Naive thymus-derived CD4-positive, alpha-beta T cell (primary cell): ENCODE measurements at regions not wholly inside any gene's neighbourhood (a gene's known extent, or its start where the extent isn't known, plus 50 kb on each side); places are given as distances from the start of the nearest gene placed in this dataset.

ENCODE experiments used
- ATAC-seq: fragments of 150-1000 bp; cut with Tn5 transposase; 2 replicates; pipeline ENCODE4 v1.10.0; 2021; ENCODE audit warnings: mild to moderate bottlenecking, moderate library complexity
- CTCF ChIA-PET: fragments of 350-600 bp; sonication (Branson Sonifier 250); formaldehyde crosslinking; loops from one replicate; lab custom pipeline; 2021; ENCODE audit warnings: antibody characterized with exemption; lab: Charles Lee
- POLR2A ChIA-PET: fragments of 350-600 bp; sonication (Branson Sonifier 250); formaldehyde crosslinking; loops from one replicate; lab custom pipeline; 2021; ENCODE audit warnings: antibody characterized with exemption, inconsistent platforms; lab: Charles Lee
- DNase-seq, 9 donors: peaks; one replicate each; pipeline versions ENCODE4 v3.0.0 to v3.0.0-alpha.2; 2020 to 2022; ENCODE audit warnings: mixed read lengths in 1 of 9
- H3K27ac ChIP-seq: one replicate; pipeline ENCODE4 v1.7.0; 2013; ENCODE audit warnings: mild to moderate bottlenecking, low read depth, low read length, moderate library complexity
- H3K27me3 ChIP-seq, 2 donors: one replicate each; pipeline ENCODE4 v1.7.0; 2013; ENCODE audit warnings: low read length in 2 of 2, mild to moderate bottlenecking in 2 of 2, moderate library complexity in 2 of 2; ENCODE audit not compliant: control insufficient read depth in 2 of 2, insufficient read depth in 2 of 2
- H3K36me3 ChIP-seq, 3 experiments: 1 replicate in 2 of 3; 2 replicates in 1 of 3; pipeline ENCODE4 v1.7.0; 2013; ENCODE audit warnings: low read length in 3 of 3, mild to moderate bottlenecking in 3 of 3, moderate library complexity in 1 of 3; ENCODE audit not compliant: insufficient read depth in 3 of 3, control insufficient read depth in 2 of 3
- H3K4me1 ChIP-seq, 2 donors: one replicate each; pipeline ENCODE4 v1.7.0; 2013; ENCODE audit warnings: low read length in 2 of 2, mild to moderate bottlenecking in 2 of 2, moderate library complexity in 1 of 2; ENCODE audit not compliant: control insufficient read depth in 2 of 2, insufficient read depth in 2 of 2
- H3K4me3 ChIP-seq: 2 replicates; pipeline ENCODE4 v1.7.0; 2013; ENCODE audit warnings: mild to moderate bottlenecking, low read length
- H3K9me3 ChIP-seq, 3 experiments: 1 replicate in 2 of 3; 2 replicates in 1 of 3; pipeline ENCODE4 v1.7.0; 2013; ENCODE audit warnings: low read length in 3 of 3; ENCODE audit not compliant: control insufficient read depth in 2 of 3
- H3K27ac Mint-ChIP-seq, 9 donors: one replicate each; pipeline ENCODE4 v1.8.0; 2020 to 2022; ENCODE audit warnings: mixed read lengths in 9 of 9, mild to moderate bottlenecking in 8 of 9, moderate library complexity in 5 of 9, inconsistent platforms in 2 of 9
- H3K27me3 Mint-ChIP-seq, 5 donors: one replicate each; pipeline ENCODE4 v1.8.0; 2021 to 2022; ENCODE audit warnings: mixed read lengths in 5 of 5, mild to moderate bottlenecking in 1 of 5
- H3K36me3 Mint-ChIP-seq, 5 donors: one replicate each; pipeline ENCODE4 v1.8.0; 2020 to 2022; ENCODE audit warnings: mixed read lengths in 5 of 5, mild to moderate bottlenecking in 3 of 5, inconsistent platforms in 1 of 5
- H3K4me1 Mint-ChIP-seq, 7 donors: one replicate each; pipeline ENCODE4 v1.8.0; 2020 to 2022; ENCODE audit warnings: mixed read lengths in 7 of 7, mild to moderate bottlenecking in 3 of 7, inconsistent platforms in 1 of 7
- H3K4me3 Mint-ChIP-seq, 10 donors: one replicate each; pipeline ENCODE4 v1.8.0; 2020 to 2022; ENCODE audit warnings: mild to moderate bottlenecking in 10 of 10, mixed read lengths in 10 of 10, moderate library complexity in 6 of 10, inconsistent platforms in 2 of 10
- H3K9me3 Mint-ChIP-seq, 11 donors: one replicate each; pipeline ENCODE4 v1.8.0; 2020 to 2022; ENCODE audit warnings: mixed read lengths in 11 of 11, mild to moderate bottlenecking in 4 of 11, inconsistent platforms in 1 of 11, moderate library complexity in 1 of 11
- intact Hi-C, 2 donors: fragments of 100-400 bp; cut with micrococcal nuclease; formaldehyde crosslinking; loops; one replicate each; pipeline ENCODE4 v1.15.1; 2023

- Histone ChIP-seq H3K27ac (no peak overlapping the region), H3K4me1 (no peaks in the 10 kb centered on the region), H3K36me3 (no peaks in the 10 kb centered on the region), H3K27me3 (no peaks in the 10 kb centered on the region), H3K9me3 (no peaks in the 10 kb centered on the region), H3K4me3 (no peak overlapping the region)
- peaks cover 0 to 3% (median 0%) of the 10 kb centered on the region in 11 donors for H3K9me3 Mint-ChIP-seq
- intact Hi-C loops, result no loop called here
- DNase-seq (no peak), ATAC-seq (no peak)
- POLR2A ChIA-PET, result no interaction called here
- H3K27ac Mint-ChIP-seq, result no peak overlapping the region
- CTCF ChIA-PET, result no interaction called here
- no peaks in the 10 kb centered on the region for H3K36me3 Mint-ChIP-seq
- no peaks in the 10 kb centered on the region for H3K4me1 Mint-ChIP-seq
- H3K27me3 Mint-ChIP-seq, result peaks cover 0 to 12% (median 2%) of the 10 kb centered on the region in 5 donors
- no peak overlapping the region for H3K4me3 Mint-ChIP-seq
Measured at GRCh38 chr6:91135406-91136103, 548.7 kb upstream of the MAP3K7 start.

DNA sequence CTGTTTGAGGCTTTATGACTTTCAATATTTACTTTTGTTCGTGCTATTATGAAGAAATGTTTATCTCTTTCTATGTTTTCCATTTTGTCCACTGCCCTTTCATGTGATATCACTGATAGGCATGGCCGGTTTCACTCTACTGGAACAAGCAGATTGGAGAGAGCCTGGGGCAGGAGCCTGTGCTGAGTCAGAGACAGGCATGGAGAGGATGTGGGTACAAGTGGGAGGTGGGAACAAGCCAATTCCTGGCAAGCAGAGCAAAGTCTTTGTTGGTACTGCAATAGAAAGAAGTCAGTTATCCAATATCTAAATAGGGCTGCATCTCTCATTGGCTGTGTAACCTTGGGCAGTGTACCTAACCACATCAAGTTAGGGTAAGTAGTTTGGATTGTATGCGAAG, 545.6 kb upstream of the MAP3K7 start:
- ATAC-seq, result no peak
- CTCF ChIA-PET, result no interaction called here

DNA sequence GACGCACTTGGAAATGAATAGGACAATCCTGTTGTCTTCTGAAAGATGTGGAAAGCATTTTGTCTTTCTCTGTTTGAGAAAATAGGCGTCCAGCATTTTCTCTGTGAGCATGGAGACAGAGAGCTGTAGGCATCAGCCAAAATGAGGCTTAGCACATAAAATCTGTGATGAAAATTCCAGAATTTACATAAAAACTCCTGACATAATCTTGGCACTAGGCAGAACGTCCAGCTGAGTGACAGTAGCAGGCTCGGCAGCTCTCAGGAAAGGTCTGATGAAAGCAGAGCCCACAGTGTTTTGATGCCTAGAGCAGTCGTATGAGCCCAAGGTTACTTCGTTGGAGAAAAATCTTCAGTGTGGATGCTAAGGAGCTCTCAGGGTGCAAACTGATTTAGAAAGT, 543.3 kb upstream of the MAP3K7 start:
- ChIA-PET POLR2A (no interaction called here), CTCF (no interaction called here)
- Histone ChIP-seq H3K27me3 (no peaks in the 10 kb centered on the region), H3K4me1 (no peaks in the 10 kb centered on the region), H3K4me3 (no peak overlapping the region), H3K9me3 (no peaks in the 10 kb centered on the region), H3K27ac (no peak overlapping the region), H3K36me3 (no peaks in the 10 kb centered on the region)
- ATAC-seq (no peak), DNase-seq (no peak)
- H3K4me3 Mint-ChIP-seq, result no peak overlapping the region
- no peaks in the 10 kb centered on the region for H3K4me1 Mint-ChIP-seq
- intact Hi-C loops, result no loop called here
- H3K36me3 Mint-ChIP-seq, result no peaks in the 10 kb centered on the region
- no peak overlapping the region for H3K27ac Mint-ChIP-seq
- H3K27me3 Mint-ChIP-seq, result peaks cover 0 to 9% (median 3%) of the 10 kb centered on the region in 5 donors
- H3K9me3 Mint-ChIP-seq, result peaks cover 0 to 4% (median 0%) of the 10 kb centered on the region in 11 donors

More for the DNA sequence above, 545.6 kb upstream of the MAP3K7 start:
- Histone ChIP-seq H3K36me3 (no peaks in the 10 kb centered on the region), H3K27ac (no peak overlapping the region), H3K4me3 (no peak overlapping the region), H3K9me3 (no peaks in the 10 kb centered on the region), H3K4me1 (no peaks in the 10 kb centered on the region), H3K27me3 (no peaks in the 10 kb centered on the region)
- H3K4me1 Mint-ChIP-seq, result no peaks in the 10 kb centered on the region
- no peak overlapping the region for H3K4me3 Mint-ChIP-seq
- intact Hi-C loops, result no loop called here
- POLR2A ChIA-PET, result no interaction called here
- H3K27ac Mint-ChIP-seq, result no peak overlapping the region
- H3K27me3 Mint-ChIP-seq, result peaks cover 0 to 15% (median 3%) of the 10 kb centered on the region in 5 donors
- no peak for DNase-seq
- peaks cover 0 to 3% (median 0%) of the 10 kb centered on the region in 11 donors for H3K9me3 Mint-ChIP-seq
- H3K36me3 Mint-ChIP-seq, result no peaks in the 10 kb centered on the region

DNA sequence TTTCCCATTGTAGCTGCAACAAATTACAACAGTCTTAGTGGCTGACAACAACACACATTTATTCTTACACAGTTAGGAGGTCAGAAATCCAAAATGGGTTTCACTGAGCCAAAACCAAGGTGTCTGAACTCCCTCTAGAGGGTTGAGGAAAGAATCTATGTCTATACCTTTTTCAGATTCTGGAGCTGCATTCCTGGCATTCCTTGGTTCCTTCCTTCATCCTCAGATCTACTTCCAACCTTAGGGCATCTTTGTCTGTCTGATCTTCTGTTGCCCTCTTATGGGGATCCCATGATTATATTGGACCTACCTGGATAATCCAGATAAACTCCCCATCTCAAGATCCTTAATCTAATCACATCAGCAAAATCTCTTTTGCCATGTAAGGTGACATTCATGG, 540.9 kb upstream of the MAP3K7 start:
- ChIA-PET CTCF (no interaction called here), POLR2A (no interaction called here)
- Mint-ChIP-seq H3K9me3 (peaks cover 0 to 6% (median 0%) of the 10 kb centered on the region in 11 donors), H3K4me3 (no peak overlapping the region), H3K36me3 (no peaks in the 10 kb centered on the region), H3K27me3 (peaks cover 0 to 6% (median 3%) of the 10 kb centered on the region in 5 donors), H3K4me1 (no peaks in the 10 kb centered on the region), H3K27ac (no peak overlapping the region)
- DNase-seq (no peak), ATAC-seq (no peak)
- Histone ChIP-seq H3K36me3 (no peaks in the 10 kb centered on the region), H3K4me1 (no peaks in the 10 kb centered on the region), H3K9me3 (no peaks in the 10 kb centered on the region), H3K4me3 (no peak overlapping the region), H3K27me3 (no peaks in the 10 kb centered on the region), H3K27ac (no peak overlapping the region)
- intact Hi-C loops, result no loop called here

- H3K4me3 ChIP-seq, result no peak overlapping the region
- CTCF ChIA-PET, result no interaction called here
- POLR2A ChIA-PET, result no interaction called here
- H3K36me3 Mint-ChIP-seq, result no peaks in the 10 kb centered on the region
- H3K27me3 Mint-ChIP-seq, result peaks cover 0 to 4% (median 0%) of the 10 kb centered on the region in 5 donors
- no peaks in the 10 kb centered on the region for H3K36me3 ChIP-seq
- H3K27ac ChIP-seq, result no peak overlapping the region
- intact Hi-C loops, result no loop called here
- no peak overlapping the region for H3K4me3 Mint-ChIP-seq
- ATAC-seq, result no peak
- DNase-seq, result no peak
- H3K27ac Mint-ChIP-seq, result no peak overlapping the region
- H3K9me3 Mint-ChIP-seq, result peaks cover 0 to 6% (median 0%) of the 10 kb centered on the region in 11 donors
- no peaks in the 10 kb centered on the region for H3K4me1 ChIP-seq
- no peaks in the 10 kb centered on the region for H3K9me3 ChIP-seq
- no peaks in the 10 kb centered on the region for H3K4me1 Mint-ChIP-seq
- no peaks in the 10 kb centered on the region for H3K27me3 ChIP-seq
Measured at GRCh38 chr6:91126876-91127275, 540.0 kb upstream of the MAP3K7 start.

GRCh38 chr6:91117550-91117949, 530.7 kb upstream of the MAP3K7 start:
- H3K4me1 Mint-ChIP-seq, result no peaks in the 10 kb centered on the region
- no peaks in the 10 kb centered on the region for H3K36me3 Mint-ChIP-seq
- H3K4me3 ChIP-seq, result no peak overlapping the region
- no peak overlapping the region for H3K27ac ChIP-seq
- no peaks in the 10 kb centered on the region for H3K4me1 ChIP-seq
- H3K9me3 Mint-ChIP-seq, result peaks cover 0 to 10% (median 0%) of the 10 kb centered on the region in 11 donors
- no peak for ATAC-seq
- no peak for DNase-seq
- H3K9me3 ChIP-seq, result no peaks in the 10 kb centered on the region
- H3K4me3 Mint-ChIP-seq, result no peak overlapping the region
- no peaks in the 10 kb centered on the region for H3K27me3 ChIP-seq
- intact Hi-C loops, result no loop called here
- ChIA-PET CTCF (no interaction called here), POLR2A (no interaction called here)
- H3K27me3 Mint-ChIP-seq, result peaks cover 0 to 15% (median 0%) of the 10 kb centered on the region in 5 donors
- H3K27ac Mint-ChIP-seq, result no peak overlapping the region
- H3K36me3 ChIP-seq, result no peaks in the 10 kb centered on the region

- POLR2A ChIA-PET, result no interaction called here
- H3K36me3 ChIP-seq, result no peaks in the 10 kb centered on the region
- Mint-ChIP-seq H3K27me3 (peaks cover 0 to 13% (median 0%) of the 10 kb centered on the region in 5 donors), H3K9me3 (peaks cover 0 to 6% (median 0%) of the 10 kb centered on the region in 11 donors), H3K36me3 (no peaks in the 10 kb centered on the region), H3K4me1 (no peaks in the 10 kb centered on the region), H3K27ac (no peak overlapping the region), H3K4me3 (no peak overlapping the region)
- CTCF ChIA-PET, result no interaction called here
- H3K9me3 ChIP-seq, result no peaks in the 10 kb centered on the region
- ATAC-seq (no peak), DNase-seq (no peak)
- H3K27me3 ChIP-seq, result no peaks in the 10 kb centered on the region
- no peak overlapping the region for H3K27ac ChIP-seq
- H3K4me1 ChIP-seq, result no peaks in the 10 kb centered on the region
- no peak overlapping the region for H3K4me3 ChIP-seq
- intact Hi-C loops, result no loop called here
Measured at GRCh38 chr6:91114123-91114708, 527.3 kb upstream of the MAP3K7 start.
